H9 (cell line): ENCODE measurements at regions not wholly inside any gene's neighbourhood (a gene's known extent, or its start where the extent isn't known, plus 50 kb on each side); places are given as distances from the start of the nearest gene placed in this dataset.

Source experiments
- DNase-seq: peaks from one replicate; pipeline ENCODE4 v3.0.0-alpha.2; 2017
- H2AFZ ChIP-seq: one replicate; pipeline ENCODE4 v1.6.1; 2013; ENCODE audit warnings: mild to moderate bottlenecking, low read length, control low read depth, moderate library complexity
- H2AK5ac ChIP-seq: 2 replicates; pipeline ENCODE4 v1.6.1; 2013; ENCODE audit warnings: low read length, control low read depth, mixed read lengths; ENCODE audit not compliant: insufficient read length
- H2BK120ac ChIP-seq: one replicate; pipeline ENCODE4 v1.6.1; 2013; ENCODE audit warnings: low read depth, mild to moderate bottlenecking, low read length, control low read depth, inconsistent platforms; ENCODE audit not compliant: poor library complexity, severe bottlenecking
- H2BK12ac ChIP-seq: 2 replicates; pipeline ENCODE4 v1.6.1; 2013; ENCODE audit warnings: low read length, control low read depth, mixed read lengths, low read depth; ENCODE audit not compliant: insufficient read length
- H2BK15ac ChIP-seq: 2 replicates; pipeline ENCODE4 v1.6.1; 2013; ENCODE audit warnings: low read depth, low read length, control low read depth
- H2BK20ac ChIP-seq: one replicate; pipeline ENCODE4 v1.6.1; 2013; ENCODE audit warnings: low read depth, mild to moderate bottlenecking, low read length, control low read depth, inconsistent platforms; ENCODE audit not compliant: poor library complexity, severe bottlenecking
- H2BK5ac ChIP-seq: 2 replicates; pipeline ENCODE4 v1.6.1; 2013; ENCODE audit warnings: low read length, control low read depth, mixed read lengths; ENCODE audit not compliant: insufficient read length
- H3K14ac ChIP-seq: 2 replicates; pipeline ENCODE4 v1.6.1; 2013; ENCODE audit warnings: low read length, control low read depth; ENCODE audit not compliant: insufficient read depth
- H3K18ac ChIP-seq: 2 replicates; pipeline ENCODE4 v1.6.1; 2013; ENCODE audit warnings: low read depth, mild to moderate bottlenecking, mixed read lengths, low read length, control low read depth; ENCODE audit not compliant: insufficient read length
- H3K23ac ChIP-seq: 2 replicates; pipeline ENCODE4 v1.6.1; 2013; ENCODE audit warnings: low read length, control low read depth, mixed read lengths, low read depth; ENCODE audit not compliant: insufficient read length
- H3K23me2 ChIP-seq: 2 replicates; pipeline ENCODE4 v1.6.1; 2013; ENCODE audit warnings: low read depth, mild to moderate bottlenecking, mixed read lengths, low read length, control low read depth; ENCODE audit not compliant: insufficient read length, poor library complexity, severe bottlenecking
- H3K27ac ChIP-seq: 2 replicates; pipeline ENCODE4 v1.5.1; 2013; ENCODE audit warnings: low read length, control low read depth, mixed read lengths, low read depth; ENCODE audit not compliant: insufficient read length
- H3K27me3 ChIP-seq: 2 replicates; pipeline ENCODE4 v1.6.1; 2013; ENCODE audit warnings: low read length, control low read depth, inconsistent platforms; ENCODE audit not compliant: insufficient read depth
- H3K4ac ChIP-seq: 2 replicates; pipeline ENCODE4 v1.6.1; 2013; ENCODE audit warnings: low read depth, mild to moderate bottlenecking, control low read depth, inconsistent platforms, low read length, moderate library complexity
- H3K4me1 ChIP-seq: 2 replicates; pipeline ENCODE4 v1.6.1; 2013; ENCODE audit warnings: low read length, control low read depth, inconsistent platforms; ENCODE audit not compliant: insufficient read depth
- H3K4me2 ChIP-seq: 2 replicates; pipeline ENCODE4 v1.6.1; 2013; ENCODE audit warnings: low read length, control low read depth, mixed read lengths; ENCODE audit not compliant: insufficient read length, insufficient read depth
- H3K56ac ChIP-seq: 2 replicates; pipeline ENCODE4 v1.6.1; 2013; ENCODE audit warnings: low read depth, mild to moderate bottlenecking, mixed read lengths, low read length, control low read depth; ENCODE audit not compliant: insufficient read length
- H3K79me1 ChIP-seq: 2 replicates; pipeline ENCODE4 v1.6.1; 2013; ENCODE audit warnings: low read depth, mild to moderate bottlenecking, moderate library complexity, low read length, control low read depth, inconsistent platforms; ENCODE audit not compliant: insufficient read depth, poor library complexity, severe bottlenecking
- H3K79me2 ChIP-seq: 2 replicates; pipeline ENCODE4 v1.6.1; 2013; ENCODE audit warnings: low read length, control low read depth, inconsistent platforms; ENCODE audit not compliant: insufficient read depth
- H3K9ac ChIP-seq: 2 replicates; pipeline ENCODE4 v1.6.1; 2013; ENCODE audit warnings: low read length, control low read depth, mixed read lengths; ENCODE audit not compliant: insufficient read length; ENCODE audit errors: extremely low read depth
- H3K9me3 ChIP-seq: one replicate; pipeline ENCODE4 v1.6.1; 2013; ENCODE audit warnings: low read depth, low read length, inconsistent platforms; ENCODE audit not compliant: control insufficient read depth
- H3T11ph ChIP-seq: one replicate; pipeline ENCODE4 v1.6.1; 2013; ENCODE audit warnings: mild to moderate bottlenecking, low read length, control low read depth, inconsistent platforms
- H4K20me1 ChIP-seq: one replicate; pipeline ENCODE4 v1.6.1; 2013; ENCODE audit not compliant: control insufficient read depth, insufficient read length, insufficient read depth
- H4K5ac ChIP-seq: 2 replicates; pipeline ENCODE4 v1.6.1; 2013; ENCODE audit warnings: low read depth, mild to moderate bottlenecking, mixed read lengths, low read length, control low read depth; ENCODE audit not compliant: insufficient read length
- H4K8ac ChIP-seq: replicated peaks from 2 replicates; pipeline ENCODE4 v1.6.1; 2013; ENCODE audit warnings: low read length, control low read depth, mixed read lengths, low read depth; ENCODE audit not compliant: insufficient read length
- H4K91ac ChIP-seq: 2 replicates; pipeline ENCODE4 v1.6.1; 2013; ENCODE audit warnings: low read depth, mild to moderate bottlenecking, moderate library complexity, mixed read lengths, low read length, control low read depth; ENCODE audit not compliant: insufficient read length
- H3K27ac Mint-ChIP-seq, 3 experiments: 2 replicates in 2 of 3; 3 replicates in 1 of 3; pipeline ENCODE4 v1.8.0; 2020 to 2021; ENCODE audit warnings: mixed read lengths in 3 of 3, mild to moderate bottlenecking in 1 of 3, moderate library complexity in 1 of 3
- H3K27me3 Mint-ChIP-seq: 2 replicates; pipeline ENCODE4 v1.8.0; 2021; ENCODE audit warnings: low read depth, mild to moderate bottlenecking, moderate library complexity, mixed read lengths
- H3K36me3 Mint-ChIP-seq, 3 experiments: 2 replicates in 2 of 3; 3 replicates in 1 of 3; pipeline ENCODE4 v1.8.0; 2020 to 2021; ENCODE audit warnings: low read depth in 3 of 3, mixed read lengths in 3 of 3; ENCODE audit not compliant: insufficient read depth in 1 of 3
- H3K4me1 Mint-ChIP-seq, 2 experiments: 2 replicates each; pipeline ENCODE4 v1.8.0; 2020; ENCODE audit warnings: mixed read lengths in 2 of 2
- H3K4me3 Mint-ChIP-seq, 2 experiments: 2 replicates in 1 of 2; 3 replicates in 1 of 2; pipeline ENCODE4 v1.8.0; 2020 to 2021; ENCODE audit warnings: mild to moderate bottlenecking in 2 of 2, mixed read lengths in 2 of 2, moderate library complexity in 1 of 2
- H3K9me3 Mint-ChIP-seq, 2 experiments: 2 replicates in 1 of 2; 3 replicates in 1 of 2; pipeline ENCODE4 v1.8.0; 2020; ENCODE audit warnings: mild to moderate bottlenecking in 2 of 2, mixed read lengths in 2 of 2, moderate library complexity in 1 of 2
- CTCF ChIP-seq: fragments of 200-600 bp; sonication (generic); conservative IDR thresholded peaks from 3 replicates; pipeline ENCODE4 v1.8.0; 2021; ENCODE audit warnings: antibody characterized with exemption, mild to moderate bottlenecking
- WGBS: extraction: QIAGEN DNeasy Blood & Tissue Kit; methylation state at CpG from one replicate; pipeline ENCODE4 v1.1.7; 2013; ENCODE audit warnings: missing lambda C conversion rate, low lambda C conversion rate, mixed read lengths; ENCODE audit not compliant: insufficient read length; ENCODE audit errors: extremely low coverage; 5-methylcytosine and 5-hydroxymethylcytosine counted together

DNA sequence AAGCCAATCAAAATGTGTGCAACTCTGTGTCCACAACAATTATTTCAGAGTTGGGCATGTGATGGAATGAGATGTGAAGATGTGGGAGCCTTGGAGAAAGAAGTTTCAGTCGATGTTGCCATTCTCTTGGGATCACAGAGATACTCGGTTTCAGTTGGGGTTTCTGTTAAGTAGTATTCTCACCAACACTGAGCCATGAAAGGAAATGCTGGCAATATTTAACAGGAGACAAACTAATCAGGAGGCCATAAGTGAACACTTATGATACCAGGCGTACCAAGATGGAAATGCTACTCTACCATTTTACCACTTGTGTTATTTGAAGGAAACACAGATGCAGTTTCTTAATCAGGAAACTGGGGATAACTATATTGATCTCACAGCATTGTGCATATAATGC is 53.3 kb upstream of the NUDT7 start:
- Histone ChIP-seq H3K56ac (no peak overlapping the region), H3K9ac (no peak overlapping the region), H2BK120ac (no peak overlapping the region), H2BK12ac (no peak overlapping the region), H2BK20ac (no peak overlapping the region), H3K14ac (no peak overlapping the region), H2BK5ac (no peak overlapping the region), H2AFZ (no peak overlapping the region), H3K18ac (no peak overlapping the region), H2BK15ac (no peak overlapping the region), H3K23ac (no peak overlapping the region), H2AK5ac (no peak overlapping the region), H4K20me1 (no peaks in the 10 kb centered on the region), H3K79me2 (no peaks in the 10 kb centered on the region), H3K79me1 (no peaks in the 10 kb centered on the region), H3K4ac (no peak overlapping the region), H4K91ac (no peak overlapping the region), H3K23me2 (no peaks in the 10 kb centered on the region), H4K8ac (no peak overlapping the region), H3T11ph (no peak overlapping the region), H3K9me3 (no peaks in the 10 kb centered on the region), H3K4me2 (no peak overlapping the region), H3K27ac (no peak overlapping the region), H3K4me1 (no peaks in the 10 kb centered on the region), H3K27me3 (no peaks in the 10 kb centered on the region; the same call in 1 of the 2 replicates), H4K5ac (no peak overlapping the region)
- peaks cover 0 to 4% (median 0%) of the 10 kb centered on the region in 3 experiments; a peak in 2 of 7 replicates for H3K36me3 Mint-ChIP-seq
- TF ChIP-seq CTCF: no peak
- H3K9me3 Mint-ChIP-seq: peaks cover 2 to 3% of the 10 kb centered on the region in 2 experiments; a peak in 1 of 5 replicates
- H3K27me3 Mint-ChIP-seq: peaks cover 16% of the 10 kb centered on the region
- DNase-seq: no peak
- no peak overlapping the region for H3K27ac Mint-ChIP-seq
- WGBS: no CpG with 5 or more reads among the region's 3 CpGs
- no peak overlapping the region for H3K4me3 Mint-ChIP-seq
- H3K4me1 Mint-ChIP-seq: peaks cover 4% of the 10 kb centered on the region in 2 experiments; a peak in 1 of 4 replicates
